ENCODE measurements at regions not wholly inside any gene's neighbourhood (a gene's known extent, or its start where the extent isn't known, plus 50 kb on each side); places are given as distances from the start of the nearest gene placed in this dataset.
A peak's percentile ranks its signal among the peaks of the same experiment; 100 is the strongest.
"Not testable (repeated sequence)": the region's sequence is repeated elsewhere in the genome, so short reads cannot be mapped to it uniquely, and the experiment has no call there.

GRCh38 chr9:138203872-138204271 lies 326.3 kb downstream of the CACNA1B start:
- H3K27ac ChIP-seq (replicated peaks in 1 of 4); H3K36me3 ChIP-seq; DNase-seq (ENCODE audit: extremely low spot score); H3K4me1 ChIP-seq; intact Hi-C loops (cut with DNase I); H3K9me3 ChIP-seq; H3K27me3 ChIP-seq; H3K4me3 ChIP-seq: not testable (repeated sequence)
- WGBS: 81% methylated on average over 8 of the region's 9 CpGs

GRCh38 chr9:138206108-138206507 lies 328.5 kb downstream of the CACNA1B start:
- 50% methylated on average over 2 of the region's 4 CpGs for WGBS
- H3K4me3 ChIP-seq; intact Hi-C loops (cut with DNase I); H3K4me1 ChIP-seq; H3K27ac ChIP-seq (replicated peaks in 1 of 4); DNase-seq (ENCODE audit: extremely low spot score); H3K27me3 ChIP-seq; H3K9me3 ChIP-seq; H3K36me3 ChIP-seq: not testable (repeated sequence)

- peak; percentile 39 for DNase-seq (ENCODE audit: extremely low spot score)
- H3K4me3 ChIP-seq; H3K27me3 ChIP-seq; H3K9me3 ChIP-seq; H3K27ac ChIP-seq (replicated peaks in 1 of 4); H3K36me3 ChIP-seq; H3K4me1 ChIP-seq; intact Hi-C loops (cut with DNase I): not testable (repeated sequence)
- 86% methylated on average over 15 of the region's 19 CpGs for WGBS
Observed at GRCh38 chr9:138207300-138208179, 330.0 kb downstream of the CACNA1B start.

- H3K4me3 ChIP-seq; H3K27ac ChIP-seq (replicated peaks in 1 of 4); H3K9me3 ChIP-seq; H3K27me3 ChIP-seq; intact Hi-C loops (cut with DNase I); H3K4me1 ChIP-seq; DNase-seq (ENCODE audit: extremely low spot score); H3K36me3 ChIP-seq: not testable (repeated sequence)
- 52% methylated on average over 3 of the region's 8 CpGs for WGBS
Observed at GRCh38 chr9:138209071-138209644, 331.6 kb downstream of the CACNA1B start.

GRCh38 chr9:138210388-138210986 lies 332.9 kb downstream of the CACNA1B start:
- H3K4me1 ChIP-seq; DNase-seq (ENCODE audit: extremely low spot score); H3K36me3 ChIP-seq; H3K9me3 ChIP-seq; intact Hi-C loops (cut with DNase I); H3K4me3 ChIP-seq; H3K27ac ChIP-seq (replicated peaks in 1 of 4); H3K27me3 ChIP-seq: not testable (repeated sequence)
- 66% methylated on average over 6 of the region's 7 CpGs for WGBS

- H3K9me3 ChIP-seq; H3K27me3 ChIP-seq; H3K36me3 ChIP-seq; DNase-seq (ENCODE audit: extremely low spot score); intact Hi-C loops (cut with DNase I); H3K4me3 ChIP-seq; H3K4me1 ChIP-seq; H3K27ac ChIP-seq (replicated peaks in 1 of 4): not testable (repeated sequence)
- WGBS: 50% methylated on average over 1 of the region's 4 CpGs
Observed at GRCh38 chr9:138211070-138211469, 333.5 kb downstream of the CACNA1B start.

- intact Hi-C loops (cut with DNase I); DNase-seq (ENCODE audit: extremely low spot score): not testable (repeated sequence)
- 60% methylated on average over 5 of the region's 7 CpGs for WGBS
Observed at GRCh38 chr9:138211544-138212219, 334.1 kb downstream of the CACNA1B start.

GRCh38 chr9:138212811-138213210 lies 335.2 kb downstream of the CACNA1B start:
- H3K27ac ChIP-seq (replicated peaks in 1 of 4); H3K36me3 ChIP-seq; intact Hi-C loops (cut with DNase I); H3K27me3 ChIP-seq; H3K4me1 ChIP-seq; H3K4me3 ChIP-seq; H3K9me3 ChIP-seq; DNase-seq (ENCODE audit: extremely low spot score): not testable (repeated sequence)
- WGBS: no CpG with 5 or more reads among the region's 3 CpGs

More at GRCh38 chr9:138211544-138212219, 334.1 kb downstream of the CACNA1B start:
- H3K4me1 ChIP-seq; H3K4me3 ChIP-seq; H3K36me3 ChIP-seq; H3K27me3 ChIP-seq; H3K9me3 ChIP-seq; H3K27ac ChIP-seq (replicated peaks in 1 of 4): not testable (repeated sequence)

GRCh38 chr9:138213748-138214147 lies 336.2 kb downstream of the CACNA1B start:
- WGBS: 64% methylated on average over 5 of the region's 6 CpGs
- H3K27ac ChIP-seq (replicated peaks in 1 of 4); H3K4me1 ChIP-seq; H3K4me3 ChIP-seq; H3K36me3 ChIP-seq; H3K9me3 ChIP-seq; intact Hi-C loops (cut with DNase I); DNase-seq (ENCODE audit: extremely low spot score); H3K27me3 ChIP-seq: not testable (repeated sequence)

- H3K27ac ChIP-seq (replicated peaks in 1 of 4); intact Hi-C loops (cut with DNase I); H3K27me3 ChIP-seq; H3K9me3 ChIP-seq; H3K36me3 ChIP-seq; H3K4me3 ChIP-seq; H3K4me1 ChIP-seq; DNase-seq (ENCODE audit: extremely low spot score): not testable (repeated sequence)
- WGBS: 83% methylated on average over 8 of the region's 8 CpGs
Observed at GRCh38 chr9:138214548-138214947, 337.0 kb downstream of the CACNA1B start.

GRCh38 chr9:138215588-138215987 lies 338.0 kb downstream of the CACNA1B start:
- H3K36me3 ChIP-seq; H3K27me3 ChIP-seq; H3K4me1 ChIP-seq; H3K27ac ChIP-seq (replicated peaks in 1 of 4); intact Hi-C loops (cut with DNase I); H3K9me3 ChIP-seq; H3K4me3 ChIP-seq; DNase-seq (ENCODE audit: extremely low spot score): not testable (repeated sequence)
- no CpG with 5 or more reads among the region's 2 CpGs for WGBS

GRCh38 chr9:138216817-138217216 lies 339.2 kb downstream of the CACNA1B start:
- not testable (repeated sequence) for DNase-seq (ENCODE audit: extremely low spot score)

More at GRCh38 chr9:138216817-138217216, 339.2 kb downstream of the CACNA1B start:
- WGBS: 73% methylated on average over 4 of the region's 9 CpGs
- H3K27me3 ChIP-seq; intact Hi-C loops (cut with DNase I); H3K4me3 ChIP-seq; H3K4me1 ChIP-seq; H3K9me3 ChIP-seq; H3K36me3 ChIP-seq; H3K27ac ChIP-seq (replicated peaks in 1 of 4): not testable (repeated sequence)

Measured in esophagus muscularis mucosa (tissue), 4 donors.